Glomerular visceral epithelial cell (primary cell): ENCODE measurements at regions not wholly inside any gene's neighbourhood (a gene's known extent, or its start where the extent isn't known, plus 50 kb on each side); places are given as distances from the start of the nearest gene placed in this dataset.
A peak's percentile ranks its signal among the peaks of the same experiment; 100 is the strongest.
"Not testable (repeated sequence)": the region's sequence is repeated elsewhere in the genome, so short reads cannot be mapped to it uniquely, and the experiment has no call there.

ENCODE experiments used
- DNase-seq: peaks from one replicate; pipeline ENCODE4 v3.0.0-alpha.2; 2016; ENCODE audit errors: extremely low spot score

- DNase-seq: no peak
Measured at GRCh38 chr7:67475293-67475692, 478.7 kb downstream of the TYW1 start.

GRCh38 chr7:67478066-67478465 lies 481.4 kb downstream of the TYW1 start:
- no peak for DNase-seq

- peak; percentile 30 for DNase-seq
Measured at GRCh38 chr7:67484244-67484751, 487.7 kb downstream of the TYW1 start.

GRCh38 chr7:67486401-67486800 lies 489.8 kb downstream of the TYW1 start:
- no peak for DNase-seq

DNA sequence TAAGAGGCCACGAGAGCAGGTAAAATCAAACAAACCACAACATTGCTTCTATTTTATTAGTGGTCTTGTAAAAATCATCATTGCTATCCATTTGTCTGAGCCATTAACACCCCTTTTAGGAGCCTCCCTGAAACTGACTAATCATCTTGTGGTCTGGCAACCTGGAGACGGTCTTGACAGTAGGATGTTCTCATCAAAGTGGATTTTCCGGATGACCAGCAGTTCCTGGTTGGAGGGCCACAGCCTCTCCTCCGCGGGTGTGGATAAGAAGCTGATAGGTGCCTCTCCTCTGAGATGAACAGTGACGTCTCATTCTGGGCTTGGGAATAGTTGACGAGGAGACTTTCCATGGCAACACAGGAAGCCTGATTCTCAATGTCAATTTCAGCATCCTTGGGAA lies 490.7 kb downstream of the TYW1 start:
- DNase-seq: no peak

GRCh38 chr7:67489881-67490280 lies 493.2 kb downstream of the TYW1 start:
- no peak for DNase-seq

GRCh38 chr7:67493366-67493765 lies 496.7 kb downstream of the TYW1 start:
- DNase-seq: no peak

DNA sequence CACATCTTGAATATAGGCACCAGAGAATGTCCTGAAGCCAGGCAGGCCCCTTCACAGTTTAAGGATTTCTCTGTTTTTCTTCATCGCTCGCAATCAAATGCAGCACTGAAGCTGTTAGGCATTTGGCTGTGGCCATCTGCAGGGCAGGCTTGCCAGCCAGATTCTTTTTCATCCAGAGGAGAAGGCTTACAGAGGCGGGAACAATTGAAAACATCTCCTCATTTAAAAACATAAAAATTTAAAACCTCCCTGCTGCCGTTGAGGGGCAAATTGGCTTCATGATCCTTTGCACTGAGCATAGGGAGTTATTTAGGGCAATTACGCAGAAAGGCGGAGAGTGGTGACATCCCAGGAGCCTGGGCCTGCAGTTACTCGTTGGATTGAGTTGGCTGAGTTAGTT lies 500.0 kb downstream of the TYW1 start:
- no peak for DNase-seq

DNA sequence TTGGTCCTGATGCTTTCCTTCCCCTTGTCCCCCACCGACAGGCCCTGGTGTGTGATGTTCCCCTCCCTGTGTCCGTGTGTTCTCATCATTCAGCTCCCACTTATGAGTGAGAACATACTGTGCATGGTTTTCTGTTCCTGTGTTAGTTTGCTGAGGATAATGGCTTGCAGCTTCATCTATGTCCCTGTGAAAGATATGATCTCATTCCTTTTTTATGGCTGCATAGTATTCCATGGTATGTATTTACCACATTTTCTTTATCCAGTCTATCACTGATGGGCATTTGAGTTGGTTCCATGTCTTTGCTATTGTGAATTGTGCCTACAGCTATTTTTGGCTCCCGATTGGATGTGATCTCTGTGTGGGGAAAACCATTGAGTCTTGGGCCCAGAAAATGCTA lies 501.3 kb downstream of the TYW1 start:
- DNase-seq: not testable (repeated sequence)

DNA sequence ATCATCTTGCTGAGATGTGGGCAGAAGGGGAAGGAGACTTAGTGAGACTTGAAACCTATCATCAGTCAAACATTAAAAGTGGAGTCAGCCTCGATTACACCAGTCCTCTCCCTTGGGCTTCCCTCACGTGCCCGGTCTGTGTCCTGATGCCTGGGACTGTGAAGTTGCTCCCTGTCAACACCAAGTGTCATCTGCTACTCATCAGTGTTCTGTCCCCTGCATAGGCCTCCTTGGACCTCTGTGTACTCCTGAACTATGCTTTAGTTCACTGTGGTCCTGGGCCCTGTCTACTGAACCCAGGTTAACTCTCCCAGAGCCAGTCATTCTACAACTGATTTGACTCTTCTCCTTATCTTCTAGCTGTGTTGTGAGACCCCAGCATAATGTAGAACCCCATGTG lies 506.3 kb downstream of the TYW1 start:
- DNase-seq: no peak

DNA sequence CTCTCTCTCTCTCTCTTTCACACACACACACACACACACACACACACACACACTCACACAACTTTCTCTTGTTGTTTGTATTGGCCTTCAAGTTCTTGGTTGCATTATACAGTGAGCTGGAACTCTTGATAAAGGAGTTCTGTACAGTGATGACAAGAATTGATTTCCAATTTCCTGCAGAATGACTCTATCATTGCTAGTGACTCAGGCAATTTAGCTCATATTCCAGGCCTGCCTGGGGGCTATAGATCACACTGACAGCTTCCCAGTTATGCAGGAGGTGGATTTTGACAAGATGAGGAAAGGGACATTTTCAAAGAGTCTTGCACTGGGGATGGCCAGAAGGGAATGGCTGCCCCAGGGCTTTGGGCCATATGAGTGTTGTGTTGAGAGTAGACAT lies 508.8 kb downstream of the TYW1 start:
- no peak for DNase-seq

GRCh38 chr7:67512481-67512880 lies 515.8 kb downstream of the TYW1 start:
- no peak for DNase-seq

GRCh38 chr7:67518580-67518979 lies 521.9 kb downstream of the TYW1 start:
- DNase-seq: no peak

DNA sequence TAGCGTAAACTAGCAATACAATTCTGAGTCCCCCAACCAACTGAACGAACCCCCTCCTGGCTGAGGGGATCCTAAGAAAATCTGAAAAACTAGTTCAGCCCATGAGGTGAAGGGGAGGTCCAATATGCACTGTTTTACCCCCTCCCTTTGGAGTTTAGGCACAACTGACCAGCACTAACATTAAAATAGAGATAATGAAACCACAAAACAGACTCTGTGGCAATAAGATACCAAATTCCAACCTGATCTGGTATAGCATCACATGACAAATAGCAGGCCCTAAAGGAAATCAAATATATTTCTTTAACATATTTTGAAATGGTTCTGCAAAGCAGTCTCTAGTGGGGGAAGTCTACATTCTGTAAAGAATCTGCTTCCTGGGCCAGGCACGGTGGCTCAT lies 522.5 kb downstream of the TYW1 start:
- no peak for DNase-seq

DNA sequence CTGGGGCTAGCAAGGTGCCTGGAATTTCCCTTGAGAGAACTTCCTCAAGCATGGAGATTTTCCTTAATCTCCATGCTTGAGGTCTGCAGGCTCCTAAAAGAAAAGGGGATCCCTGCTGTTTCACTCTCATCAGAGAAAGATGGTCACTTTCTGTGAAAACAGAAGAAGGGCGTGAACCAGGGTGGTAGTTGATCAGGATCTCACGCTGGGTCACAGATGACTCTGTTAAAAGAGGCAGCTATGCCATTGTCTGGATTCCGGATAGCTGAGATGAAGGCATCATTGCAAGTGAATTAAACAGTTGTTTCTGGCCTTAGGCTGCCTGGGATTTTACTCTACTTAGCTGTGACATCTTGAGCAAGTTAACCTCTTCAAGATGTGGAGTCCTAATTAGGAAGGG lies 525.9 kb downstream of the TYW1 start:
- DNase-seq: no peak

GRCh38 chr7:67523713-67524112 lies 527.1 kb downstream of the TYW1 start:
- DNase-seq: no peak

- DNase-seq: no peak
Measured at GRCh38 chr7:67525588-67525987, 529.0 kb downstream of the TYW1 start.

- DNase-seq: no peak
Measured at GRCh38 chr7:67535241-67535989, 538.8 kb downstream of the TYW1 start.

GRCh38 chr7:67542916-67543315 lies 546.3 kb downstream of the TYW1 start:
- DNase-seq: no peak

GRCh38 chr7:67547183-67547907 lies 550.7 kb downstream of the TYW1 start:
- DNase-seq: no peak

GRCh38 chr7:67549126-67549525 lies 552.5 kb downstream of the TYW1 start:
- no peak for DNase-seq

- no peak for DNase-seq
Measured at GRCh38 chr7:67550801-67551436, 554.3 kb downstream of the TYW1 start.

DNA sequence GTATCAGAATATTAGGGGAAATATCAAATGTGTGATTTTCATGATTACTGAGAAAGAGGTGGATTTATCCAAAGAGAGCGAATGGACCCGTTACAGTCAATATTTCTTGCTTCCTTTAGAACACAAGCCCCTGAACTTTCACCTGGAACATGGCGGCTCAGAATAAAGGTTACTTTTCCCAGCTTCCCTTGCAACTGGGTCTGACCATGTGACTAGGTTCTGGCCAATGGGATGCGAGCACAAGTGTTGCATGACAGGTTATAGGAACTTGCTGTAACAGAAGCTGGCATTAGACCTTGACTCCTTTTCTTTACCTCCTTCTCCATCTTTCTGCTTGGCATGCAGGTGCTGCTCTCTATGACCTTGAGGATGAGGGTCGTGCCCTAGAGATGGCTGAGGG lies 556.1 kb downstream of the TYW1 start:
- no peak for DNase-seq
